ENCODE measurements at regions not wholly inside any gene's neighbourhood (a gene's known extent, or its start where the extent isn't known, plus 50 kb on each side); places are given as distances from the start of the nearest gene placed in this dataset.

GRCh38 chr5:136457390-136458013 is 92.2 kb upstream of the TRPC7 start:
- TF ChIP-seq POLR2AphosphoS5 (IDR thresholded peaks at IDR 0.05; ENCODE audit: low read depth, low read length), result no peak
- TF ChIP-seq TAF1 (IDR thresholded peaks at IDR 0.05; ENCODE audit: borderline replicate concordance, insufficient read depth, low read length), result no peak
- TF ChIP-seq REST (IDR thresholded peaks at IDR 0.05; ENCODE audit: insufficient read depth in 1 of 2, low read depth in 2 of 2, low read length in 2 of 2), result no peak
- no peak for TF ChIP-seq SIN3A (IDR thresholded peaks at IDR 0.05; ENCODE audit: borderline replicate concordance, insufficient read depth, low read length)
